Nucleus accumbens (tissue), 56 donors: ENCODE measurements at regions not wholly inside any gene's neighbourhood (a gene's known extent, or its start where the extent isn't known, plus 50 kb on each side); places are given as distances from the start of the nearest gene placed in this dataset.
"Not testable (repeated sequence)": the region's sequence is repeated elsewhere in the genome, so short reads cannot be mapped to it uniquely, and the experiment has no call there.

Experiments used
- DNase-seq, 56 donors: peaks; one replicate each; lab custom pipeline; 2025; lab: John Stamatoyannopoulos, UW

DNA sequence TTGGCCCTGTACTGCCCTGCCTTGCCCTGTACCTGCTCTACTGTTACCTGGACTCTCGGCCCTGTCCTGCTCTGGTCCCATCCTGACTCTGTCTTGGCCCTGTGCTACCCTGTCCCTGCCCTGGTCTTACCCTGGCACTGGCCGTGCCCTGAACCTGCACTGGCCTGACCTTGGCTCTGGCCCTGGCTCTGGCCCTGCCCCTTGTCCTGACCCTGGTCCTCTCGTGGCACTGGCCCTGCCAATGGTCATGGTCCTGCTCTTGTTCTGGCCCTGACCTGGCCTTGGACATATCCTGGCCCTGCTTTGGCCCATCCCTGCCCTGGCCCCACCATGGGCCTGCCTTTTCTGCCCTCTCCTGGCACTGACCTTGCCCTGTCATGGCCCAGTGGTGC lies 251.3 kb downstream of the TP53TG3F start:
- DNase-seq, result not testable (repeated sequence)

DNA sequence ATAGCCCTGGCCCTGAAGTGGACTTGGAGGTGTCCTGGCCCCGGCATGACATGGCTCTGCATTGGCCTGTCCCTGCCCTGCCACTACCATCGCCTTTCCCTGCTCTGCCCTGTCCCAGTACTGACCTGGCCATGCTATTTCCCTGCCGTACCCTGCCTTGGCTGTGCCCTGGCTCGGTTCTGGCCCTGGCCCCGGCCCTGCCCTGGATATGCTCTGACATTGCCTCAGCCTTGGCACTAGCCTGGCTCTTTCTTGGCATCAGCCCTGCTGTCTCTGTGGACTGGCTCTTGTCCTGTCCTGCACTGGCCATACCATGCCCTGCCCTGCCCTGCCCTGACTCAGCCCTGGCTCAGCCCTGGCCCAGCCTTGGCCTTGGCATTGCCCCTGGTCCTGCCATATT lies 252.2 kb downstream of the TP53TG3F start:
- DNase-seq, result not testable (repeated sequence)

GRCh38 chr16:33712308-33712707 lies 252.9 kb downstream of the TP53TG3F start:
- not testable (repeated sequence) for DNase-seq

- DNase-seq, result not testable (repeated sequence)
These were observed 253.7 kb downstream of the TP53TG3F start for GRCh38 chr16:33712851-33713709.

- not testable (repeated sequence) for DNase-seq
These were observed 254.5 kb downstream of the TP53TG3F start for GRCh38 chr16:33713710-33714538.

GRCh38 chr16:33731167-33731566 lies 271.8 kb downstream of the TP53TG3F start:
- DNase-seq, result not testable (repeated sequence)

DNA sequence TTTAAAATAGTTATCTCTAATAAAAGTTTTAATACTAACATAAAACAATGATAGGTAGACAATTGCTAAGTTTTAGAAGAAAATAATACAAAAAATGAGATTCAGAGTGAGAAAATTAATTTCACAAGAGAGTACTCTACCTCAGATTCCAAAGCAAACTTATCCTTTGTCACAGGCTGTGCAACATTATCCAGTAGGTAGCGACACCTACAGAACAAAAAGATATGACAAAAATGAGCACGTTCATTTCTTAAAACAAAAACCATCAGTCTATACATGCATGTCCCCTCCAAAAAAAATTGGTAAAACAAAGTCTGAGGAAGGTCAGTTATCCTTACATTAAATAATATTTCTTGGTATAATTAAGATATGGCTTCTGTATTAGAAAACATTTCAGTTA lies 275.2 kb downstream of the TP53TG3F start:
- not testable (repeated sequence) for DNase-seq

DNA sequence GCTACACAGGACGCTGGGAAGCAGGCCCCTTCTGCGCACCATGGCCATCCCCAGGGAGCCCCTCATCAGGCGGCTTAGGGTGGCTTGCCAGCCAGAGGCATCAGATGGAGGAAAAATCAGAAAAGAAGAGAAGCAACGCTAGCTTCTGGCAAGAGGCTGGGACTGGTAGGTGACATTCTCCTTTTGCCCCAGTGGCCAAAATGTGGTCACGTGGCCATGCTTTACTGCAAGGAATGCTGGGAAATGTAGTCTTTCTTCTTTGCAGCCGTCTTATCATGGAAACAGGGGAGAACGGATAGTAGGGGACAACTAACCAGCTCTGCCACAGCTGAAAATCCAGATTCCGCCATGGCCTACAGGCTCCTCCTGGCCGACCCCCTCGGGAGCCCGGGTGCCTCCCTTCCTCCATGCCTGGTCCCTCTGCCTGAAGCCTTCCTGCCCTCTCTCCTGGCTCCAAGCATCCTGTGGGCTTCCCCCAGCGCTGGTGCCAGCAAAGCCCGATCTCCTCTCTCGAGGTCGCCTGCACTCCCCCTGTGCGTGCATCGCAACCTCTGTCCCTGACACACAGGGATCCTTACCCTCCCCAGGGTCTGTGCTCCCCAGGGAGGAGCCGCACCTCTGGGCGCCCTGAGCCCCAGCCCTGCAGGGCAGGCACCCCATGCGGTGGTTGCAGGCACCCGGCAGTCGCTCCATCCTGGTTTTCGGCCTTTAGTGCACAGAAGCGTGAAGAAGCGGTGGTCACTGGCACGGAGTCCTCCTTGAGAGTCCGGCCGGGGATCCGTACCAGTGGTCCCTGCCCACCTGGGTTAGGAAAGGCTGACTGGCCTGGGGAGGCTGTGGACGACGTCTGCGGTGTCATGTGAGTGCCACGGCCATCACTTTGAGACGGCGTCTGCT lies 307.7 kb downstream of the TP53TG3F start:
- not testable (repeated sequence) for DNase-seq

GRCh38 chr16:33768710-33769109 lies 309.3 kb downstream of the TP53TG3F start:
- not testable (repeated sequence) for DNase-seq

DNA sequence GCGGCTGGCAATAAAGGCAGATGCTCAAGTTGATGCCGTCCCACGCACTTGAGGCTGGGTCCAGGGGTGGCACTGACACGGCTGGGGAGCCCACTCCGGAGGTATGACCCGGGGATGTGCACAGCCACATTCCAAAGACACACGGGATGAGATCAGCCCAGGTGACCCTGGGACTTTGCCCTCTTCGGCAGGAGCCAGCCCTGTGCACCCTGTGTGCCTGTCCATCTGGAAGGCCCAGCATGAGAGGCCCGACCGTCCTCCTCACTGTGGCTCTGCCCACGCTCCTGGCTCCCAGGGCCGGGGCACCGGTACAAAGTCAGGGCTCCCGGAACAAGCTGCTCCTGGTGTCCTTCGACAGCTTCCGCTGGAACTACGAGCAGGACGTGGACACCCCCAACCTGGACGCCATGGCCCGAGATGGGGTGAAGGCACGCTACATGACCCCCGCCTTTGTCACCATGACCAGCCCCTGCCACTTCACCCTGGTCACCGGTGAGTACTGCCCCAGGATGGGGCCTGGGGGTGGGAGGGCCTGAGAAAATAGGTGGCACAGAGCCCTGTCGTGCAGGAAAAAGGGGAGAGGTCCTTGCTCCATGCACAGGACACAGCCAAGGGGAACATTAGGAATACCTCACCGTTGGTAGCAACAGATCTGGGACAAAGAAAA lies 309.9 kb downstream of the TP53TG3F start:
- not testable (repeated sequence) for DNase-seq

DNA sequence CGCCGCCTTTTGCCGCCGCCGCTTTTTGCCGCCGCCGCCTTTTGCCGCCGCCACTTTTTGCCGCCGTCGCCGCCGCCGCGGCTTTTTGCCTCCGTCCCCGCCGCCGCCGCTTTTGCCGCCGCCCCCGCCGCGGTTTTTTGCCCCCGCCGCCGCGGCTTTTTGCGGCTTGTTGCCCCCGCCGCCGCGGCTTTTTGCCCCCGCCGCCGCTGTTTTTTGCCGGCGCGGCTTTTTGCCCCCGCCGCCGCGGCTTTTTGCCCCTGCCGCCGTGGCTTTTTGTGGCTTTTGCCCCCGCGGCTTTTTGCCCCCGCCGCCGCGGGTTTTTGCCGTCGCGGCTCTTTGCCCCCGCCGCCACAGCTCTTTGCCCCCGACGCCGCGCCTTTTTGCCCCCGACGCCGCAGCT lies 311.1 kb downstream of the TP53TG3F start:
- not testable (repeated sequence) for DNase-seq

DNA sequence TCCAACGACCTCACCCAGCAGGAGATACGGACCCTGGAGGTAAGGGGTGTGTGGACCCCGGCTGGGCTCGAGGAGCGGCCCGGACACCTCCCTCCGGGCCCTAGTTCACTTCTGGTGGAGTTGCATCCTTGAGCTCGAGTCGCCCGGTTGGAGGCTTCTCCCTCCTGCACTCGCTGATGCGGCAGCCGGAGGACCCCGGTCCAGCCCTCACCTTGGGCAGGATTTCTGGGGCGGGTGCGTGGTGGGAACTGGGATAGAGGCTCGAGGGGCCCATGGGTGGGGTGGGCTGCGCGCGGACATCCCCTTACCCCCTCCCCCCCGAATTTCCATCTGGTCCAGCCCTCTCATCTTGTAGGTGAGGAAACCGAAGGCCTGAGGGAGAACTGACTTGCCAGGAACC lies 311.8 kb downstream of the TP53TG3F start:
- DNase-seq, result not testable (repeated sequence)

DNA sequence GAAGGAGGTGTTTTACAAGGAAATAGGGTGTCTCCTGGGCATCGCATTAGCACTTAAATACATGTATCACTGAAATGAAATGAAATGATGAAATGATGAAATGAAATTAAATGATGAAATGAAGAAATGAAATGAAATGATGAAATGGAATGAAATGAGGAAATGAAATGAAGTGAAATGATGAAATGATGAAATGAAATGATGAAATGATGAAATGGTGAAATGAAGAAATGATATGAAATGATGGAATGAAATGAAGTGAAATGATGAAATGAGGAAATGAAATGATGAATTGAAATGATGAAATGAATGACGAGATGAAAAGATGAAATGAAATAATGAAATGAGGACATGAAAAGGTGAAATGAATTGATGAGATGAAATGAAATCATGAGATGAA lies 314.6 kb downstream of the TP53TG3F start:
- DNase-seq, result not testable (repeated sequence)

- not testable (repeated sequence) for DNase-seq
These were observed 315.3 kb downstream of the TP53TG3F start for GRCh38 chr16:33774724-33775123.

- DNase-seq, result not testable (repeated sequence)
These were observed 357.0 kb downstream of the TP53TG3F start for GRCh38 chr16:33816328-33816944.

DNA sequence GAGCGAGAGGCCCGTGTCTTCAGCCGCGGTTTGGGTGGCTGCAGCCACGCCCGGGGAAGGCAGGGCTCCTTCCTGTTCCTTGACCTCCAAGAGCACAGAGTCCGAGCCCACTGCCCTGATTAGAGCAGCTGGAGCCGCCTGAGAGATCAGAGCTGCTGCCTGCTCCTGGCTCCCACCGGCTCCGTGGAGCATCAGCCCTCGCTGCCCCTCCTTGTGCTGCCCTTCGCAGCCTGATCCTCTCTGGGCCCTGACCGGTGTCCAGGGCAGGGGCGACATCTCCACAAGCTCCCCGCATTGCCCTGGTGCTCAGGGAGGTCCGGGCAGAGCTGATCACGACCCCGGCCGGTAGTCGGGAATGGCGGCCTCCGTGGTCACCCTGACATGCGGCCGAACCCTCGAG lies 365.3 kb downstream of the TP53TG3F start:
- DNase-seq, result not testable (repeated sequence)

DNA sequence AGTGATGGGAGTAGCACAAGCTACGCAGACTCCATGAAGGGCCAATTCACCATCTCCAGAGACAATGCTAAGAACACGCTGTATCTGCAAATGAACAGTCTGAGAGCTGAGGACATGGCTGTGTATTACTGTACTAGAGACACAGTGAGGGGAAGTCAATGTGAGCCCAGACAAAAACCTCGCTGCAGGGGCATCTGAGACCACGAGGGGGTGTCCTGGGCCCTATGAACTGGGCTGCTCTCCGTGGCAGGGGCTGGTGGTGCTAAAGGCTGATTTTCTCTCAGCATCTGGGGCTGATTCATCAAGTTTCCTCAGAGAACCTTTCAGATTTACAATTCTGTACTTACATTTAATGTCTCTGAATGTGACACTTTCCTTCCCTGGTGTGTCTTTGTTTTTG lies 368.1 kb downstream of the TP53TG3F start:
- not testable (repeated sequence) for DNase-seq

DNA sequence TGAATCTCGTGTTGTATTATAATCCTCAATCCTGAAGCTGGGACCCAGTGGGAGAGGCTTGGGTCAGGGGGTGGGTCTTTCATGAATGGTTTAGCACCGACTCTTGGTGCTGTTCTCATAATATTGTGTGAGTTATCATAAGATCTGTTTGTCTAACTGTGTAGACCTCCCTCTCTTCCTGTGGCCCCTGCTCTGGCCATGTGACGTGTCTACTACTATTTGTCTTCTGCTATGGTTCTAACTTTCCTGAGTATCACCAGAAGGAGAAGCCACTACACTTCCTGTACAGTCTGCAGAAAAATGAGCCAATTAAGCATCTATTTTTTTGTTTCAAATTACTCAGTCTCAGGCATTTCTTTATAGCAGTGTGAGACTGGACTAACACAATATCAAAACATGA lies 379.7 kb downstream of the TP53TG3F start:
- not testable (repeated sequence) for DNase-seq

DNA sequence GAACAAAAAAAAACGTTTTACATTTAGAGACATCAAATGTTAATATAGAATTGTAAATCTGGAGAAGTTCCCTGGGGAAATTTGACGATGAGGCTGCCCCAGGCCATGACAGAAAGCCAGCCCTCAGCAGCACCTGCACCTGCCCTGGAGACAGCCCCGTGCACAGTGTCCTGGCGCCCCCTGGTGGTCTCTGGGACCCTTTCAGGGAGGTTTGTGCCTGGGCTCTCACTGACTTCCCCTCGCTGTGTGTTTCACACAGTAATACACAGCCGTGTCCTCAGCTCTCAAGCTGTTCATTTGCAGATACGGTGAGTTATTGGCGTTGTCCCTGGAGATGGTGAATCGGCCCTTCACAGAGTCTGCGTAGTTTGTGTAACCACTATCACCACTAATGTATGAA lies 385.1 kb downstream of the TP53TG3F start:
- DNase-seq, result peak in 2 of 56 donors; percentile 1 to 10
